ENCODE measurements at regions not wholly inside any gene's neighbourhood (a gene's known extent, or its start where the extent isn't known, plus 50 kb on each side); places are given as distances from the start of the nearest gene placed in this dataset.

DNA sequence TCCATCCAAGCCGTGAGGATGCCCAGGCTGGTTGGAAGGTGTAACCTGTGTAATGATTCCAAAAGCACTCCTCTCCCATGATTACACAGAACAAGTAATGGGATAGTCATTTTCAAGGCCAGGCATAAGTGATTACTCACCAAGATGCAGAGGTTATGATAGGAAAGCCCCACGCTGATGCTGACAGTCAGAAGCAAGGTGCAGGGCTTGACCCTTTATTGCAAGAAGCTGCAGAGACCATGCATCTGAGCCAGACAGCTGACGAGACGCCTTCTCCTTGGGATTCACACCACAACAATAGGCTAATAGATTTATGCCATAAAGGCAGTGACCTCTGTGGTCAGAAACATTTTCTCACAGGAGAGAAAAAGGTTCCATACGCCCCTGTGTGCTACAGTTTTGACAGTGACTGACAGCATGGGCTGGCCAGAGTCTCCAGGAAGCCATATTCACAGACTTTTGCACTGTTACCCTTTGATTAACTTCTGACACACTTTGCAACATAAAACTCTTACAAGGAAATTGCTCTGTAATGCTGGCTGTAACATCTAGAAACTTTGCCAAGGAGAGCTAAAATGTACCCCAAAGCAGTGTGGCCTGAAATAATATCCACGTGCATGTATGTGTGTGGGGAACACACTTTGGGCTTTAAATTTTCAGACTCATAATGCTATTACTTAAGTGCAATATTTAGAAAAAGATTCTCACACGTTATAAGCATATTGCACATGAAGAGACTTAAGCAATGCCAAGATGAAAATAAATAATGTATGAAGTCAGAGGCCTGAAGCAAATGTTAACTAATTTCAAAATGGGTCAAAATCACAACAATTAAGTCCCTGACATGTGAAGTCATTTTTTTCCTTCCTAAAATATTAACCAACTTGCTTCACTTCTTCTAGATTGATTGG is 1079.0 kb upstream of the TENM4 start:
- DNase-seq (ENCODE audit: low read depth): no peak

DNA sequence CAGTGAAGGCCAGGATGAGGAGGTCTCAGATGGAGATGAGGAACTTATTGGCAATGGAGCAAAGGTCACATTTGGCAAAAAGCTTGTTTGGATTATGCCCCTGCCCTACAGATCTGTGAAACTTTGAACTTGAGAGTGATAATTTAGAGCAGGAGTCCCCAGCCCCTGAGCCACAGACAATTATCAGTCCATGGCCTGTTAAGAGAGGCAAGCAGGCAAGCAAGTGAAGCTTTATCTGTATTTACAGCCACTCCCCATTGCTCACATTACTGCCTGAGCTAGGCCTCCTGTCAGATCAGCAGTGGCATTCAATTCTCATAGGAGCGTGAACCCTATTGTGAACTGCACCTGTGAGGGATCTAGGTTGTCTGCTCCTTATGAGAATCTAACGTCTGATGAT is 1076.9 kb upstream of the TENM4 start:
- DNase-seq (ENCODE audit: low read depth): no peak

DNA sequence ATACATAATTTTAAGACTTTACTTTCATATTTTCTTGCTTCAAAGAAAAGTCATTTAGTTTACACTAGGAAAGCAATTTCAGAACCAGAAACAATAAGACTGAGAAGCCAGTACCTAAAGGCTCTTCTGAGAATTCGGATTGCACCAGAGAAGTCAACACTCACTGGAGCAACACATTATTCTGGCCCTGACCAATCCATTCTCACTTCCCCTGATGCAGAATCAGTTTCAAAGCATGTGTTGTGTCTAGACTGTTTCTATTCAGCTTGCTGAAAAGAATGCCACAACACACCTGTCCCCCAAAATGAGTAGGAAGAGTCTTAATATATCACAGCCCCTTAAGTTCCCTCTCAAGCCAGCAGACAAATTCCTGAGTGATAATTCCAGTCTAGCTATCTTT is 1074.3 kb upstream of the TENM4 start:
- DNase-seq (ENCODE audit: low read depth): no peak

GRCh38 chr11:80512491-80512890 is 1071.7 kb upstream of the TENM4 start:
- DNase-seq (ENCODE audit: low read depth): no peak

- DNase-seq (ENCODE audit: low read depth): no peak
These were observed 1064.9 kb upstream of the TENM4 start for GRCh38 chr11:80505771-80506170.

GRCh38 chr11:80503990-80504389 is 1063.2 kb upstream of the TENM4 start:
- DNase-seq (ENCODE audit: low read depth): no peak

GRCh38 chr11:80502511-80502910 is 1061.7 kb upstream of the TENM4 start:
- no peak for DNase-seq (ENCODE audit: low read depth)

GRCh38 chr11:80495116-80495515 is 1054.3 kb upstream of the TENM4 start:
- no peak for DNase-seq (ENCODE audit: low read depth)

- DNase-seq (ENCODE audit: low read depth): no peak
These were observed 1047.1 kb upstream of the TENM4 start for GRCh38 chr11:80487952-80488351.

GRCh38 chr11:80486678-80487077 is 1045.8 kb upstream of the TENM4 start:
- DNase-seq (ENCODE audit: low read depth): no peak

GRCh38 chr11:80477178-80477577 is 1036.3 kb upstream of the TENM4 start:
- DNase-seq (ENCODE audit: low read depth): no peak

DNA sequence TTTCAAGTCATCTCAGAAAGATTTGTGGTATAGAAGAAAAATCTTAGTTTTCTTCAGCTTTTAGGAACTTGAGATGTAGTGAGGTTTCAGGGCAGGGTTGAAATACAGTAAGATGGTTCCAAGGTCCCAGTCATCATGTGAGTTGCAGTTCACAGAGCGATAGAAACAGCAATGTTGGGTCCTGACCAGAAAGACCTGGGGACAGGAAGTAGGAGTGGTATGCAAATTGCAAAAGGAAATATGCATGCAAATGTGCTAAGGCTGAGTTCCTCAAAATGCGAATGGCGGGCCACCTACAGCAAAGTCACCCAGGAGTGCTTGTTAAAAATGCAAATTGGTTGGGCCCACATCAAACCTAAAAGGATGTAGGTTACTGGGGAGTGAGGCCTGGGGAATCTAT is 1032.7 kb upstream of the TENM4 start:
- no peak for DNase-seq (ENCODE audit: low read depth)

GRCh38 chr11:80469871-80470270 is 1029.0 kb upstream of the TENM4 start:
- DNase-seq (ENCODE audit: low read depth): no peak

- DNase-seq (ENCODE audit: low read depth): no peak
These were observed 1025.7 kb upstream of the TENM4 start for GRCh38 chr11:80466570-80466969.

DNA sequence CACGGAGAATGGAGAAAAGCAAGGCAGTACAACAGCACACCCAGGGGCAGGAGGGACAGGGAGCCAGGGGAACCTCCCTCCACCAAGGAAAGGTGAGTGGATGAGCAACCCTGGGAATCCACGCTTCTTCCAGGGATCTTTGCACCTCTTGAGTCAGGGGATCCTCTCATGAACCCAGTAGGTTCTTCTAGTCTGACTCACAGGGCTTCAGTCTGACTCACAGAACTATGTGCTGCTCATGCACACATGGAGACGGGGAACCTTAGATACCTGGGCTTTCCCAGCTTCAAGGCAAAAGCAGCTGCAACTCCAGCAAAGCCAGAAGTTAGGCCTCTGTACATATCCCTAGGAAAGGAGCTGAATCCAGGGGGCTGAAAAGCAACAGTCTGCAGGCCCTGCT is 1021.4 kb upstream of the TENM4 start:
- DNase-seq (ENCODE audit: low read depth): no peak

DNA sequence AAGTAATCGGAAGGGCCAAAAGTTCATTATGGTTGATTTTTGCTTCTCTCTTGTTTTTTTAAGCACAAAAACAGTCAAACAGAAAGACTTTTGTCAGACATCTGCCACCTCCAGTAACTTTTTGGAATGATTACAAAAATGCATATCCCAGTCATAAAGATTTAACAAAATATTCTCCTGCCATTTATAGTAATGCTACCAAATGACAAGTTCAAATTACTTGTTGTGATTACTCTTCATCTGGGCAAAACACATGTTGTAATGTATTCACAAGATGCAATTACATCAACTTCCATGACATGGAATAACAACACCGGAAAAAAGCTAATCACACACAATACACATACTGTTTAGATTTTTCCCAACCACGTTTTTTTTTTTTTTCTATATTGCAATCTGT is 1017.5 kb upstream of the TENM4 start:
- no peak for DNase-seq (ENCODE audit: low read depth)

- no peak for DNase-seq (ENCODE audit: low read depth)
These were observed 1017.0 kb upstream of the TENM4 start for GRCh38 chr11:80457823-80458222.

DNA sequence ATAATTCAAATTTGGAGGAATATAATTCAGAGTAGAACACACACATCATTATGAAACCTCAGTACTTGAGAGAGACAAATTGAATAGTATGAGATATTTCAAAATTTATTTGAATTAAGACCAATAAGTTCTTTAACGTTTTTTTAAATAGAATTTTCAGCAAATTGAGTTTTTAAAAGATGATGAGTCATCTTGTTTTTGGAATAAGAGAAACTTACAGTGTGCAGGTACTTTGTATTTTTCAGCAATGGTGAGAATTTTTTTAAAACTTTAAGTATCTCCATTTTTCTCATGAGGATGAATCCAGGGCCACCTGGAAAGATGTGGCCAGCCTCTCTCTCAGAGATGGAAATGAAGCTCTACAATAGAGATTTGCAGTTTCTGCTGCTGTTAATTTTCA is 1015.0 kb upstream of the TENM4 start:
- no peak for DNase-seq (ENCODE audit: low read depth)

- no peak for DNase-seq (ENCODE audit: low read depth)
These were observed 1010.3 kb upstream of the TENM4 start for GRCh38 chr11:80451105-80451504.

- DNase-seq (ENCODE audit: low read depth): no peak
These were observed 1007.9 kb upstream of the TENM4 start for GRCh38 chr11:80448709-80449108.

GRCh38 chr11:80443177-80443576 is 1002.3 kb upstream of the TENM4 start:
- no peak for DNase-seq (ENCODE audit: low read depth)

- no peak for DNase-seq (ENCODE audit: low read depth)
These were observed 1001.0 kb upstream of the TENM4 start for GRCh38 chr11:80441821-80442220.

- no peak for DNase-seq (ENCODE audit: low read depth)
These were observed 1000.0 kb upstream of the TENM4 start for GRCh38 chr11:80440835-80441234.

DNA sequence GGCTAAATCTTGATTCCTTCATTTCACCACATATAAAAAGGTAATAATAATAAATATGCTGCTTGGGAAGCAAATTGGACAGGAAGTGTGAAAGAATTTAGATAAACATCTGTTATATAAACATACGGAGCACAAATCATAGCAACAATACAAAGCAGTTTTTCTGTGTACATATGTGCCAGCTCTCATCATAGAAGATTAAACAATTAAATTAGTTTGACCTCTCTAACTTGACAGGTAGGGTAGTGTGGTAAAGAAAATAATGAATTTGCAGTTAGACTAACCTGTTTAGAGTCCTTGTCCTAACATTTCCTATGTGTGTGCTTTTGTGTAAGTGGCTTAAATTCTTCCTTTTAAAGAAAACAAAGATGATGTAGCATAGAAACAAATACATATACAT is 995.7 kb upstream of the TENM4 start:
- no peak for DNase-seq (ENCODE audit: low read depth)

All from activated T-cell treated with anti-CD3 and anti-CD28 coated beads for 48 hours (primary cell).